Adrenal gland (tissue), 5 donors: ENCODE measurements at regions not wholly inside any gene's neighbourhood (a gene's known extent, or its start where the extent isn't known, plus 50 kb on each side); places are given as distances from the start of the nearest gene placed in this dataset.

ENCODE experiments used
- POLR2A ChIP-seq, 2 donors: fragments of 450-650 bp; IDR thresholded peaks; one replicate each; pipeline ENCODE4 v1.6.1; 2017; ENCODE audit warnings: antibody characterized with exemption in 2 of 2, mild to moderate bottlenecking in 2 of 2, moderate library complexity in 1 of 2
- TF ChIP-seq, protein P1 (sequence below), 6 experiments: fragments of 450-650 bp in 4 of 6; fragments of 200-600 bp in 2 of 6; sonication (generic) in 1 of 6; IDR thresholded peaks; 1 replicate in 5 of 6; 2 replicates in 1 of 6; pipeline versions ENCODE4 v1.5.1 to v1.8.0; 2016 to 2021; ENCODE audit warnings: antibody characterized with exemption in 6 of 6, mild to moderate bottlenecking in 2 of 6, moderate library complexity in 1 of 6
- donor health status: DM: no; HTN: no; CAD: no.

DNA sequence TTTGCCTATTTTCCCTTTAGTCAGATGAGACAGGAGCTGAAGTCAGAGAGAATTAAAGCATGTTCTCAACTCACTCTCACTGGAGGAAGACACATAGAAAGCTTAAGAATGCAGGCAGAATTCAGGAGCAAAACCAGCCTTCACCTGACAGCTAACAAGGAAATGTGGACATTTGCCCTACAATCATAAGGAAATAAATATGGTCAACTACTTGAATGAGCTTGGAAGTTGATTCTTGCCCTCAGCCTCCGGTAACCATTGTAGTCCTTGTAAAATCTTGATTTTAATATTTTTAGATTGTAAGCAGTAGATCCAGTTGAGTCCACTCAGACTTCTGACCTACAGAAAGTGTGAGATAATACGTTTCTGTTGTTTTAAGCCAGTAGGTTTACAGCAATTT is 752.5 kb upstream of the ZWINT start:
- TF ChIP-seq, protein P1, sequence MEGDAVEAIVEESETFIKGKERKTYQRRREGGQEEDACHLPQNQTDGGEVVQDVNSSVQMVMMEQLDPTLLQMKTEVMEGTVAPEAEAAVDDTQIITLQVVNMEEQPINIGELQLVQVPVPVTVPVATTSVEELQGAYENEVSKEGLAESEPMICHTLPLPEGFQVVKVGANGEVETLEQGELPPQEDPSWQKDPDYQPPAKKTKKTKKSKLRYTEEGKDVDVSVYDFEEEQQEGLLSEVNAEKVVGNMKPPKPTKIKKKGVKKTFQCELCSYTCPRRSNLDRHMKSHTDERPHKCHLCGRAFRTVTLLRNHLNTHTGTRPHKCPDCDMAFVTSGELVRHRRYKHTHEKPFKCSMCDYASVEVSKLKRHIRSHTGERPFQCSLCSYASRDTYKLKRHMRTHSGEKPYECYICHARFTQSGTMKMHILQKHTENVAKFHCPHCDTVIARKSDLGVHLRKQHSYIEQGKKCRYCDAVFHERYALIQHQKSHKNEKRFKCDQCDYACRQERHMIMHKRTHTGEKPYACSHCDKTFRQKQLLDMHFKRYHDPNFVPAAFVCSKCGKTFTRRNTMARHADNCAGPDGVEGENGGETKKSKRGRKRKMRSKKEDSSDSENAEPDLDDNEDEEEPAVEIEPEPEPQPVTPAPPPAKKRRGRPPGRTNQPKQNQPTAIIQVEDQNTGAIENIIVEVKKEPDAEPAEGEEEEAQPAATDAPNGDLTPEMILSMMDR (IDR thresholded peaks at IDR 0.05) = no peak
- TF ChIP-seq POLR2A (IDR thresholded peaks at IDR 0.05) = no peak
